ENCODE measurements at regions not wholly inside any gene's neighbourhood (a gene's known extent, or its start where the extent isn't known, plus 50 kb on each side); places are given as distances from the start of the nearest gene placed in this dataset.

DNA sequence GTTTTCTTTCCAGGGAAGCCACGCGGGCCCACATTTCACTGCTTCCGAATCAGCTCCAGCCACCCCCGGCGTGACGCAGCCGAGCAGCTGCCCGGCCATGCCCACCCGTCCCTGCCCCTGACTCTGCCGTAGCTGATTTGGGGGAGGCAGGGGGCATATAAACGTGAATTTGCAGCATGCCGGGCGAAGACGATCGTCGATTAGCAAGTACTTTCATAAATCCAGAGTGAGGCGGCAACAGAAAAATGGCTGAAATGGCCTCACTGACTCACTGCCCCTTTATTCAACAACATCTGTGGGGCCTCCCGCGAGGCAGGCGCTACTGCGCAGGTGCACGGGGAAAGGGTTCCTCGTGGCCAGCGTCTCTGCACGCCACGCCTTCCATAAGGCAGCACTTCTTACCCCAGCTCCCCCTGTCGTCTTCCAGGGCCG is 118.0 kb downstream of the DLL1 start:
- FAIRE-seq (no peak), DNase-seq (ENCODE audit: low read depth, low spot score) (no peak)
- Histone ChIP-seq H3K27ac (ENCODE audit: insufficient read depth, low read depth, low read length) (no peak overlapping the region), H3K9me1 (replicated peaks; ENCODE audit: control insufficient read depth, extremely low read depth, insufficient read depth, low read length) (no peaks in the 10 kb centered on the region), H2AFZ (ENCODE audit: low read depth, low read length) (no peak overlapping the region), H3K4me2 (ENCODE audit: insufficient read depth, low read length) (no peak overlapping the region), H3K4me1 (ENCODE audit: control insufficient read depth, extremely low read depth, insufficient read depth, low read length) (peaks cover 2% of the 10 kb centered on the region), H3K27me3 (ENCODE audit: control insufficient read depth in 2 of 2, insufficient read depth in 2 of 2, low read length in 2 of 2) (no peaks in the 10 kb centered on the region), H3K9ac (replicated peaks; ENCODE audit: extremely low read depth, insufficient read depth, low read length) (no peak overlapping the region), H4K20me1 (replicated peaks; ENCODE audit: control insufficient read depth, extremely low read depth, insufficient read depth, low read length) (no peaks in the 10 kb centered on the region), H3K9me3 (replicated peaks; ENCODE audit: control insufficient read depth, insufficient read depth, low read length) (no peaks in the 10 kb centered on the region), H3K79me2 (ENCODE audit: control insufficient read depth, insufficient read depth, low read length) (no peaks in the 10 kb centered on the region), H3K4me3 (replicated peaks in 1 of 3; ENCODE audit: insufficient read depth in 1 of 3, low read depth in 1 of 3, low read length in 3 of 3) (no peak overlapping the region), H3K36me3 (ENCODE audit: control insufficient read depth in 2 of 2, extremely low read depth in 1 of 2, insufficient read depth in 2 of 2, low read length in 2 of 2) (no peaks in the 10 kb centered on the region)
- BruUV-seq (replicated peaks) = no TSS peak
- intact Hi-C loops (cut with micrococcal nuclease) = no loop called here
- TF ChIP-seq JUN (IDR thresholded peaks at IDR 0.05; ENCODE audit: borderline replicate concordance, insufficient read depth, insufficient read length, low read depth) (no peak), EZH2 (IDR thresholded peaks at IDR 0.05; ENCODE audit: borderline replicate concordance, low read depth, low read length, severe bottlenecking) (no peak), MYC (IDR thresholded peaks at IDR 0.05; ENCODE audit: low read depth, low read length) (no peak), FOS (IDR thresholded peaks at IDR 0.05; ENCODE audit: borderline replicate concordance, insufficient read depth, low read length) (no peak), CTCF (IDR thresholded peaks at IDR 0.05; ENCODE audit: extremely low read depth in 1 of 2, insufficient read depth in 1 of 2, low read depth in 1 of 2, low read length in 2 of 2) (no peak), POLR2AphosphoS5 (IDR thresholded peaks at IDR 0.05; ENCODE audit: insufficient read depth, low read depth, low read length) (no peak), POLR2A (IDR thresholded peaks at IDR 0.05; ENCODE audit: low read depth, low read length) (no peak), GATA2 (IDR thresholded peaks at IDR 0.05; ENCODE audit: insufficient read depth, insufficient read length, low read depth, low read length) (no peak)
- TF ChIP-seq, protein P1, sequence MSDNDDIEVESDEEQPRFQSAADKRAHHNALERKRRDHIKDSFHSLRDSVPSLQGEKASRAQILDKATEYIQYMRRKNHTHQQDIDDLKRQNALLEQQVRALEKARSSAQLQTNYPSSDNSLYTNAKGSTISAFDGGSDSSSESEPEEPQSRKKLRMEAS (IDR thresholded peaks at IDR 0.05; ENCODE audit: insufficient read depth, insufficient read length) = no peak
- dilution Hi-C loops (cut with MboI; ENCODE audit: extremely low pct_ligation_motif_present, low sequenced_read_pairs) = no loop called here
- POLR2A ChIA-PET = no interaction called here
- CTCF ChIA-PET = interaction anchor here (1.0 kb wide), 1 partner anchor 382 kb away, joined by 3 read pairs; no protein-coding TSS in a partner anchor
